Hematopoietic multipotent progenitor cell treated with erythropoietin and hydrocortisone succinate and interleukin-3 and kit ligand, for 8 days (in vitro differentiated cells): ENCODE measurements at regions not wholly inside any gene's neighbourhood (a gene's known extent, or its start where the extent isn't known, plus 50 kb on each side); places are given as distances from the start of the nearest gene placed in this dataset.

ENCODE experiments used
- DNase-seq: peaks from one replicate; pipeline ENCODE4 v3.0.0-alpha.2; 2015

- DNase-seq: no peak
Observed at GRCh38 chr14:82190742-82191141, 657.1 kb upstream of the SEL1L start.

DNA sequence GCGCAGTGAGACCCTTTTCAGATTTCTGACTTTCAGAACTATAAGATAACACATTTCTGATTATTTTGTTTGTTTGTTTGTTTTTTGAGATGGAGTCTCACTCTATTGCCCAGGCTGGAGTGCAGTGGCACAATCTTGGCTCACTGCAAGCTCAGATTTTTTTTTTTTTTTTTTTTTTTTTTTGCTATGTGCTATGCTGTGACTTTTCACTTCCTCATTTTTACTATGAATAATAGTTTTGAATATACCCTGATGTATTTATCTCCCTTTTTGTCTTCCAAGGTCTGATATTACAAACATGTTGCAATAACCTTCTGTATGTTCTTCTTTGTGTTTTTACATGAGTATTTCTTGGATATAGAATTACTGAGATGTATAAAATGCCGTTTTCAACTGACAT is 658.7 kb upstream of the SEL1L start:
- DNase-seq: no peak

DNA sequence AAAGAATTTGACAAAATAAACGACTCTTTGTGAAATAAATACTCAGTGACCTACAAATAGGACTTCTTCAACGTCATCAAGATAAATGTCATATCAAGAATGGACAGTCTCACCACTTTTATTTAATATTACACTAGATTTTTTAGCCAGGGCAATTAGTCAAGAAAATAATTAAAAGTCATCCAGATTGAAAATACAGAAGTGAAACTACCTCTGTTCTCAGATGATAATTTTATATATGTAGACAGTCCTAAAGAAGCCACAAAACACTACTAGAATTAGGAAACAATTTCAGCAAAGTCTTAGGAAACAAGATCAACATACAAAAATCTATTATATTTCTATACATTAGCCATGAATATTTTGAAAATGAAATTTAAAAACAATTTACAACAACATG is 689.6 kb upstream of the SEL1L start:
- no peak for DNase-seq

DNA sequence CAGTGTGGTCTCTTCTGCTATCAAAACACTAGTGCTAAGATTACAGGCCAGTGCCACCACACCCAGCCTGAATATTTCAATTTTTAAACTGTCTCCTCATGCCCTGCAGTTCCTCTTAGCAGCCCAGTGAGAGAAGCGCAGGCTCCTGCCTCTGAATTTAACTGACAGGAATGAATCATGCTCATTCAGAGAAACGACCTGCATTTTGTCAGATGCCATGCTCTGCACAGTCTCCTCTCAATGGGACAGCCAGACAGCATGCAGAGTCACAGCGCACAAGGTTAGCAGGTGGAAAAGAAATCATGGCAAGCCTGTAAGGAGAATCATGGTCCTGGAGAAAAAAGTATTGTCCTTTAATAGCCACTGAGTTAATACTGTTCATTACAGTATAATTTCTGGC is 691.0 kb upstream of the SEL1L start:
- no peak for DNase-seq

DNA sequence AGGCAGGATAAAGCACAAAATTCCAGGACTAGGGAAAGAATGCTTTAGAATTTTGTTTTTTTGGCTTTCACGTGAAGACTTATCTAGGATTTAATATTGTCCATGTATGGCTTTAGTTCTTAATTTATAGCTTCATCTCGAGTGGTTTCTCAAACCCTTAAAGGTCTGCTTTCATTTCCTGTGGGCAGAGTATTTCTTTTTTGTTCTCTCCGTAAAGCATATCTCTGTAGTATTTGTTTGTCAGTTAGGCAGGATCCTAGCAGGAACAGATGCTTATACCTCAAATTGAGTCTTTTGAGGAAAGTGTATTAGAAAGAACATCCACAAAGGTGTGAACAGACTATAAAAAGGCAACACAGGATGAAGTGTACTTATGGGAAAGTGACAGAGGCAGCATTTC is 697.1 kb upstream of the SEL1L start:
- no peak for DNase-seq

GRCh38 chr14:82238649-82239048 is 705.0 kb upstream of the SEL1L start:
- no peak for DNase-seq

GRCh38 chr14:82239223-82239622 is 705.6 kb upstream of the SEL1L start:
- no peak for DNase-seq

DNA sequence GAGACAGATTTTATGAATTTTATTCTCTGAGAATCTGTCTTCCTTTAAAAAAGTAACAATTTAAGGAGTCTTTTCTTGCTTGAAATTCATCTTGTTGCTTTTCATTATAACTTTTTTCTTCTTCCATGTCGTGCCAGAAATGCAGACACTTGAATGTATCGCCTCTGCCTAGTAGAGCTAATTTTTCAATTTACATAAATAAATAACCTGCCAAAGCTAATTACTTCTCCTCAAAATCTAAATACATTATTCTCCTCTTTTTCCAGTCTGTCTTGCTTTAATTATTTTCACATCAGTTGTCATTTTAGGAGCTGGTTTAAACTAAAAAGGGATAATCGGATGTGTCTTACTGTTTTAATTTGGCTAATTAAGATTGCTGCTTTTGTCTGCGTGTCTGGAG is 711.1 kb upstream of the SEL1L start:
- DNase-seq: no peak

DNA sequence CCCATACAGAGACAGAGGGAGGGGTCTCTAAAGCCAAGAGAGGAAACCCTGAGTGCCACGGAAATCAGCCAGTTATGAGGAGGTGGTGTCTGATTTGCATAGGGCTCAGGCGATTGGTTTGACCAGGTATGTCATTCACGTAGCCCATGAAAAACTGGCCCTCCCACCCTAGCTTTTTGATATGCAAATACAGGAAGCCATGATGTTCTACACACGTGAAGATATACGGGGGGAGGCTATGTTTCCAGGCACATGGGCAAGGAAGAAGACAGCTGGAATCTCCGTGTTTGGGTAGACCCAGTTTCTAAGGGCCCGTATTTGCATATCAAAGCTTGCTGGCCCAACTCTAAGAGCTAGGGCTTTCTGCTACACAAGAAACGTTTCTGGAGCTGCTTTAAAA is 717.8 kb upstream of the SEL1L start:
- DNase-seq: no peak

- DNase-seq: no peak
Observed at GRCh38 chr14:82270286-82270685, 736.6 kb upstream of the SEL1L start.

- no peak for DNase-seq
Observed at GRCh38 chr14:82298811-82299210, 765.2 kb upstream of the SEL1L start.

DNA sequence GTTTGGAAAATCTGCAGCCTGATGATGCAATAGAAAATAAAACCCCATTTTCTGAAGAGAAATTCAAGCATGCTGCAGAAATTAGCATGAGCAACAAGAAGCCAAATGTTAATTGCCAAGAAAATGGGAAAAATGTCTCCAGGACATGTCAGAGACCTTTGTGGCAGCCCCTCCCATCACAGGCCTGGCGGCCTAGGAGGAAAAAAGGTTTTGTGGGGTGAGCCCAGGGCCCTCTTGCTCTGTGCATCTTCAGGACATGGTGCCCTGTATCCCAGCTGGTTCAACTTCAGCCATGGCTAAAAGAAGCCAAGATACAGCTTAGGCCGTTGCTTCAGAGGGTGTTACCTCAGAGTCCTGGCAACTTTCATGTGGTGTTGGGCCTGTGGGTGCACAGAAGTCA is 775.5 kb upstream of the SEL1L start:
- no peak for DNase-seq

- no peak for DNase-seq
Observed at GRCh38 chr14:82313889-82314288, 780.2 kb upstream of the SEL1L start.

DNA sequence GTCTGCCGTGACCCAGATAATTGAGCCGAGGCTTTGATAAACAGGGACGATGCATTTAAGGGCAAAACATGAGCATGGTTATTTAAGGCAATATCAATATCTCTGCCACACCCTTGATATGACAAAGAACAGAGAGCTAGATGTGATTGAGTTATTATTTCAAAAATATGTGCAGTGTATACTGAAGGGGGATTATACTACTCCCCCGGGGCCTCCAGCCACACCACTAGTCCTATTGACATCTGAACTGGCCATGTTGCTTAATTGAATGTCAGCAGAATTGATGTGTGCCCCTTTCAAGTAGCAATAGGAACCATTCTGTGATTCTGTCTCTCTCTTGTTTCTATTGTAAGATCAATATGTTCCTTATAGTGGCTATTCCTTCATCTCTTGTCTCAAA is 794.8 kb upstream of the SEL1L start:
- no peak for DNase-seq

- no peak for DNase-seq
Observed at GRCh38 chr14:82341261-82341810, 807.7 kb upstream of the SEL1L start.

- DNase-seq: no peak
Observed at GRCh38 chr14:82342596-82342995, 808.9 kb upstream of the SEL1L start.

DNA sequence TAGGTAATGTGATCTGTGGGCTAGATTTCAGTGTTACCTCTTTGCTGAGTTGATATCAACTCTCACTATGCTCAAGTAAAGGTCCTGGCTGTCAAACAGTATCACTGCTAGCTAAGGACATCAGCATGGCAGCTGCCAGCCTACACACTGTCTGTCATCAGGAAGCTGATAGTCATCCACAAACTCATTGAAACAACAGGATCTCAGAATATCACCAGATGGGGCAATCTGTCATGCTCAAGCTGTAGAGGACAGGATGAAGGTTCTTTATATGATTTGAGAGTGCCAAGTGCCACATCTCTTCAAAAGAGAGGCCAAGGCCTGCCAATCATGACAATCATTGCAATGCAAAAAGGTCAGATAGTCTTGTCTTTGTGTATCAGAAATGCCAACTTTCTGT is 811.5 kb upstream of the SEL1L start:
- DNase-seq: no peak

DNA sequence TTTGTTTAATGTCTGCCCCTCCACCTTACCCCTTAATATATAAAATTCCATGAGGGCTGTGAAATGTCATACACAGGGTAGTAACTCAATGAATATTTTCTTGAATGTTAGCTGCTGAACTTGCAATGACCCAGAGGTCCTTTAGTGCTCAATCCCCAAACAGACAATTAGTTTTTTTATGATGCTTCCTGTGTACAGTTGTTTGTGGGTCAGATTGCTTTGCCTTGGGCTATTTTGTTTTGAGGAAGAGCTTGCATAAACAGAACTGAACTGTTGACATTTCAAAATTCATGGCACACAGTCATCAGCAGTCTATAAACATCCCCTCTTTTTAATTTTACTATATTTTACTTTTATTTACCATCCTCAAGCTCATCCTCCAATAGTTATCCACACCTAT is 820.5 kb upstream of the SEL1L start:
- no peak for DNase-seq

- no peak for DNase-seq
Observed at GRCh38 chr14:82359201-82359600, 825.5 kb upstream of the SEL1L start.

- DNase-seq: no peak
Observed at GRCh38 chr14:82362452-82362851, 828.8 kb upstream of the SEL1L start.

DNA sequence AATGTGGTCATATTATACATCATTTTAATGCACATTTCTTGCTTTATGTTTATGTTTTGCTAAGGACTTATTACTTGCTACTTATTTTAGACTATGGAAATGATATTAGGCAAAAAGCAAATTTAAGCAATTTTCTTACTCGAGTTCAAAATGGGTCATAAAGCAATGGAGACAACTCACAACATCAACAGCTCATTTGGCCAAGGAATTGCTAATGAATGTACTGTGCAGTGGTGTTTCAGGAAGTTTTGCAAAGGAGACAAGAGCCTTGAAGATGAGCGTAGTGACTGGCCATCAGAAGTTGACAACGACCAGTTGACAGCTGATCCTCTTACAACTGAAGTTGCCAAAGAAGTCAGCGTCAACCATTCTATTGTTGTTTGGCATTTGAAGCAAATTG is 831.8 kb upstream of the SEL1L start:
- DNase-seq: no peak

DNA sequence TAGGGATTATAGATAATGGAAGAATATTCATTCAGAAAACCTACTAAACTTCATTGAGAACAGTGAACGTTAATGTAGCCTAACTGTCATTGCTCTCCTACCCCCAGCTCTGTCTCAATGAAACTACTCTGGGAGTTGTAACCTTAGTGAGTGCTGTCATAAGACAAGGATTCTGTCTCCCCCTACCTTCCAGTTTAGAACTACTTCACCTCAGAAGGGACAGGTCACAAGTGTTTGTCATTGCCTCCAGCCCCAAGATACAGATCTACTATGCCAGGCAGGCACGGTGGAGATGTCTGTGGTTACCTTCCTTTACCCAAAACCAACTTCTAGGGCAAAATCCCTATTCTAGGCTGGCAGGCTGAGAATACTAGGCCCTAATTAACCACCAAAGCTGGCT is 833.1 kb upstream of the SEL1L start:
- no peak for DNase-seq

DNA sequence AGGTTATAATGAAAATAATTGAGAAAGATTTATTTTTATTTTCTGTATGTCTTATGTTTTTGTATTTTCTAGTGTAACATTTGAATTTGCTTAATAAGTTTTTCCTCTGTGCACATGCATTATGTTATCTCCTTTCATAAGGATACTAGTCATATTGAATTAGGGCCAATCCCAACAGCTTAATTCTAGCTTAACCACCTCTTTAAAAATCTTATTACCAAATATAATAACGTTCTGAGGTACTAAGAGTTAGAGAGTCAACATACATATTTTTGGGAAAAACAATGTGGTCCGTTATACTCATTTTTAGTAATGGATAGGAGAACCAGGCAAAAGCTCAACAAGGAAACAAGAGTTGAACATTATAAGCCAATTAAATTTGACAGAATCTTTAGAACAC is 845.6 kb upstream of the SEL1L start:
- no peak for DNase-seq

DNA sequence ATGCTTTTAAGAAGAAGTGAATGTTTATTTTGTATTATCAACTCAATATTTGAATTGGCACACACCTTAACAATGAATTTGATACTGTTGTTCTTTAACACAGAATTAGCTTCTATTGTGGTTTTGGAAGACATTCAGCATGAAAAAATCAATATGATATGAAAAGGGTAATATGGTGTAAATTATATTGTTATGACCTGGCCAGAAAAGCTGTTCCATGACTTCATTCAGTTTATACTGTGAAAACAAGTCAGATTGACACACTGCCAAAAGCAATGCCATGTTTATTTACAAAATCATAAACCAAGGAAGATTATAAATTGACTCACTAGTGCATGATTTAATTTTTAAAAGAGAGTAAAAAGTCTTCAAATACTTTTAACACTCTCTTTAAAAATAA is 851.4 kb upstream of the SEL1L start:
- DNase-seq: no peak

DNA sequence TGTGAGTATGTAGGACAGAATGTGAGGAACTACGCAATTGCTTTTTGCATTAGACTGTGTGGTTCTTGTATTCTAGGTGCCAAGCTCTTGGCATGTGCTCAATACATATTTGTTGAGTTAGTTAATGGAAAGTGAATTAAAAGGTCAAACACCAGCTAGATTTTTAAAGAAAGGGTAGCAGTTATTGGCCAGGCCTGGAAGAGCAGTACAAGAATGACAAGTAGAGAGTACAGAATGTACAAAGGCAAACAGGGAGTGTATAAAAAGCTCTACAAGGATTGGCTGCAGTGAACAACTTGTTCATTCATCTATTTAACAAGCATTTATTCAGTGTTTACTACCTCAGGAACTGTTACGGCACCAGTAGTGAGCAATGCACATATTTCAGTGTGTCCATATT is 854.0 kb upstream of the SEL1L start:
- no peak for DNase-seq

- DNase-seq: no peak
Observed at GRCh38 chr14:82388488-82388887, 854.8 kb upstream of the SEL1L start.
